HEK293 (cell line): ENCODE measurements at regions not wholly inside any gene's neighbourhood (a gene's known extent, or its start where the extent isn't known, plus 50 kb on each side); places are given as distances from the start of the nearest gene placed in this dataset.
A peak's percentile ranks its signal among the peaks of the same experiment; 100 is the strongest.

Experiments used
- CTCF ChIA-PET: fragments of 350-600 bp; formaldehyde crosslinking; extraction: SDS; loops from one replicate; lab custom pipeline; 2021; ENCODE audit warnings: antibody characterized with exemption; lab: Yijun Ruan, JAX
- POLR2A ChIA-PET: fragments of 300-600 bp; formaldehyde crosslinking; extraction: SDS; loops from one replicate; lab custom pipeline; 2020; ENCODE audit warnings: antibody characterized with exemption, inconsistent platforms; lab: Yijun Ruan, JAX
- H3K27ac ChIP-seq: fragments of 200-500 bp; sonication (Bioruptor generic); 2 replicates; pipeline ENCODE4 v1.5.1; 2014; ENCODE audit warnings: low read depth, low read length, control low read depth, inconsistent platforms; ENCODE audit errors: extremely low read depth
- H3K36me3 ChIP-seq, 2 experiments: fragments of 200-500 bp in 1 of 2; sonication (Bioruptor generic) in 1 of 2; 1 replicate in 1 of 2; 2 replicates in 1 of 2; pipeline ENCODE4 v1.5.1; 2014 to 2017; ENCODE audit warnings: inconsistent platforms in 2 of 2, low read length in 2 of 2; ENCODE audit not compliant: control insufficient read depth in 2 of 2, insufficient read depth in 1 of 2
- H3K4me1 ChIP-seq: fragments of 200-500 bp; sonication (Bioruptor generic); 2 replicates; pipeline ENCODE4 v1.5.1; 2014; ENCODE audit warnings: mild to moderate bottlenecking, low read length, inconsistent platforms; ENCODE audit not compliant: control insufficient read depth, insufficient read depth
- H3K4me3 ChIP-seq: 2 replicates; pipeline ENCODE4 v1.5.1; 2011; ENCODE audit warnings: low read depth, mild to moderate bottlenecking, control low read depth, low read length, moderate library complexity
- H3K9me3 ChIP-seq: fragments of 200-500 bp; sonication (Bioruptor generic); 2 replicates; pipeline ENCODE4 v1.5.1; 2014; ENCODE audit warnings: low read depth, low read length, inconsistent platforms; ENCODE audit not compliant: control insufficient read depth, insufficient read depth
- ELK4 ChIP-seq: IDR thresholded peaks from 2 replicates; pipeline ENCODE4 v1.6.1; 2011; ENCODE audit warnings: mild to moderate bottlenecking, low read depth, low read length, borderline replicate concordance
- GLIS1 ChIP-seq: fragments of 450-650 bp; formaldehyde crosslinking; IDR thresholded peaks from 2 replicates; pipeline ENCODE4 v1.5.1; 2016; ENCODE audit warnings: missing biosample characterization, missing genetic modification characterization
- KLF9 ChIP-seq: fragments of 450-650 bp; formaldehyde crosslinking; IDR thresholded peaks from 2 replicates; pipeline ENCODE4 v1.5.1; 2016; ENCODE audit warnings: missing biosample characterization, missing genetic modification characterization, low read depth
- MYNN ChIP-seq: fragments of 450-650 bp; formaldehyde crosslinking; IDR thresholded peaks from 2 replicates; pipeline ENCODE4 v1.5.1; 2016; ENCODE audit warnings: missing biosample characterization, missing genetic modification characterization, borderline replicate concordance
- PRDM4 ChIP-seq: fragments of 450-650 bp; formaldehyde crosslinking; IDR thresholded peaks from 2 replicates; pipeline ENCODE4 v1.5.1; 2017; ENCODE audit warnings: missing biosample characterization, missing genetic modification characterization
- SP7 ChIP-seq: fragments of 450-650 bp; formaldehyde crosslinking; IDR thresholded peaks from 2 replicates; pipeline ENCODE4 v1.5.1; 2016; ENCODE audit warnings: missing biosample characterization, missing genetic modification characterization
- TCF7L2 ChIP-seq: IDR thresholded peaks from 2 replicates; pipeline ENCODE4 v1.6.1; 2011; ENCODE audit warnings: low read depth, mild to moderate bottlenecking, inconsistent platforms, low read length, moderate library complexity, borderline replicate concordance
- YY2 ChIP-seq: fragments of 450-650 bp; formaldehyde crosslinking; IDR thresholded peaks from 2 replicates; pipeline ENCODE4 v1.5.1; 2016; ENCODE audit warnings: missing biosample characterization, missing genetic modification characterization
- ZBTB1 ChIP-seq: fragments of 450-650 bp; formaldehyde crosslinking; IDR thresholded peaks from 2 replicates; pipeline ENCODE4 v1.5.1; 2016; ENCODE audit warnings: missing biosample characterization, missing genetic modification characterization
- ZBTB48 ChIP-seq: fragments of 450-650 bp; formaldehyde crosslinking; IDR thresholded peaks from 2 replicates; pipeline ENCODE4 v1.5.1; 2016; ENCODE audit warnings: missing biosample characterization, missing genetic modification characterization
- ZBTB8A ChIP-seq: fragments of 450-650 bp; formaldehyde crosslinking; IDR thresholded peaks from 2 replicates; pipeline ENCODE4 v1.5.1; 2016; ENCODE audit warnings: missing biosample characterization, missing genetic modification characterization
- ZFHX2 ChIP-seq: fragments of 450-650 bp; formaldehyde crosslinking; conservative IDR thresholded peaks from 2 replicates; pipeline ENCODE4 v1.5.1; 2016; ENCODE audit warnings: missing biosample characterization, missing genetic modification characterization
- ZNF114 ChIP-seq: fragments of 450-650 bp; formaldehyde crosslinking; IDR thresholded peaks from 2 replicates; pipeline ENCODE4 v1.5.0; 2017; ENCODE audit warnings: missing biosample characterization, missing genetic modification characterization
- ZNF248 ChIP-seq: fragments of 450-650 bp; formaldehyde crosslinking; IDR thresholded peaks from 2 replicates; pipeline ENCODE4 v1.5.1; 2017; ENCODE audit warnings: missing biosample characterization, missing genetic modification characterization
- ZNF341 ChIP-seq: fragments of 450-650 bp; formaldehyde crosslinking; IDR thresholded peaks from 2 replicates; pipeline ENCODE4; 2016; ENCODE audit warnings: low read depth, missing biosample characterization, missing genetic modification characterization
- ZNF37A ChIP-seq: fragments of 450-650 bp; IDR thresholded peaks from 2 replicates; pipeline ENCODE4 v1.5.1; 2018; ENCODE audit warnings: missing biosample characterization, missing genetic modification characterization
- ZNF398 ChIP-seq: fragments of 450-650 bp; formaldehyde crosslinking; IDR thresholded peaks from 2 replicates; pipeline ENCODE4 v1.5.1; 2017; ENCODE audit warnings: missing biosample characterization, missing genetic modification characterization
- ZNF426 ChIP-seq: fragments of 450-650 bp; formaldehyde crosslinking; IDR thresholded peaks from 2 replicates; pipeline ENCODE4 v1.5.1; 2017; ENCODE audit warnings: missing biosample characterization, missing genetic modification characterization, mild to moderate bottlenecking, inconsistent platforms, moderate library complexity
- ZNF514 ChIP-seq: fragments of 450-650 bp; formaldehyde crosslinking; IDR thresholded peaks from 2 replicates; pipeline ENCODE4 v1.5.1; 2016; ENCODE audit warnings: missing biosample characterization, missing genetic modification characterization
- ZNF580 ChIP-seq: fragments of 450-650 bp; formaldehyde crosslinking; IDR thresholded peaks from 2 replicates; pipeline ENCODE4 v1.5.1; 2016; ENCODE audit warnings: missing biosample characterization, missing genetic modification characterization
- ZNF623 ChIP-seq: fragments of 450-650 bp; formaldehyde crosslinking; IDR thresholded peaks from 2 replicates; pipeline ENCODE4 v1.5.1; 2016; ENCODE audit warnings: missing biosample characterization, missing genetic modification characterization
- ZNF692 ChIP-seq: fragments of 450-650 bp; formaldehyde crosslinking; IDR thresholded peaks from 2 replicates; pipeline ENCODE4 v1.5.1; 2016; ENCODE audit warnings: missing biosample characterization, missing genetic modification characterization
- ZNF777 ChIP-seq: fragments of 450-650 bp; formaldehyde crosslinking; IDR thresholded peaks from 2 replicates; pipeline ENCODE4 v1.5.1; 2017; ENCODE audit warnings: missing biosample characterization, missing genetic modification characterization, borderline replicate concordance
- ZNF837 ChIP-seq: fragments of 450-650 bp; formaldehyde crosslinking; IDR thresholded peaks from 2 replicates; pipeline ENCODE4 v1.5.1; 2016; ENCODE audit warnings: missing biosample characterization, missing genetic modification characterization

GRCh38 chr9:17906841-17907778 lies 328.2 kb downstream of the SH3GL2 start:
- H3K9me3 ChIP-seq, result no peaks in the 10 kb centered on the region
- H3K4me1 ChIP-seq, result no peaks in the 10 kb centered on the region
- peak overlapping the region; percentile 24; the same call in 1 of the 2 replicates for H3K27ac ChIP-seq
- peak overlapping the region; percentile 42 for H3K4me3 ChIP-seq
- ChIA-PET POLR2A (no interaction called here), CTCF (no interaction called here)
- TF ChIP-seq ZNF837 (tag by site-specific recombination) (no peak), ZBTB8A (no peak), ZBTB1 (tag by site-specific recombination) (no peak), KLF9 (tag by site-specific recombination) (no peak), ZNF426 (tag by site-specific recombination) (no peak), MYNN (tag by site-specific recombination) (no peak), ZNF114 (no peak), PRDM4 (tag by site-specific recombination) (no peak), ZFHX2 (tag by site-specific recombination) (no peak; the same call in 1 of the 2 replicates), GLIS1 (tag by site-specific recombination) (peak; percentile 33; the same call in 1 of the 2 replicates), ZNF692 (tag by site-specific recombination) (no peak), ZNF777 (tag by site-specific recombination) (0 out of 2 replicates have a peak, but pooled peaks have one; percentile 28), TCF7L2 (no peak), ZNF580 (tag by site-specific recombination) (no peak), ZNF514 (tag by site-specific recombination) (no peak), SP7 (tag by site-specific recombination) (no peak), ELK4 (no peak), ZNF341 (tag by site-specific recombination) (no peak)
- H3K36me3 ChIP-seq, result no peaks in the 10 kb centered on the region

GRCh38 chr9:17907779-17908508 lies 329.1 kb downstream of the SH3GL2 start:
- no peaks in the 10 kb centered on the region for H3K4me1 ChIP-seq
- CTCF ChIA-PET, result no interaction called here
- no peaks in the 10 kb centered on the region for H3K9me3 ChIP-seq
- no peaks in the 10 kb centered on the region for H3K36me3 ChIP-seq
- POLR2A ChIA-PET, result interaction anchor here (0.7 kb wide), 1 partner anchor 85 kb away, joined by 3 read pairs; no protein-coding TSS in a partner anchor
- H3K27ac ChIP-seq, result no peak overlapping the region
- H3K4me3 ChIP-seq, result no peak overlapping the region
- no peak for TF ChIP-seq YY2 (tag by site-specific recombination)
- TF ChIP-seq ZNF248 (tag by site-specific recombination), result no peak
- no peak for TF ChIP-seq ZBTB48 (tag by site-specific recombination)
- TF ChIP-seq KLF9 (tag by site-specific recombination), result no peak
- TF ChIP-seq ZNF37A (tag by site-specific recombination), result no peak
- TF ChIP-seq ZNF398 (tag by site-specific recombination), result no peak
- no peak for TF ChIP-seq TCF7L2
- no peak for TF ChIP-seq ZNF623 (tag by site-specific recombination)
- TF ChIP-seq GLIS1 (tag by site-specific recombination), result no peak
